TTC549 (cell line): ENCODE measurements at regions not wholly inside any gene's neighbourhood (a gene's known extent, or its start where the extent isn't known, plus 50 kb on each side); places are given as distances from the start of the nearest gene placed in this dataset.

Source experiments
- FAIRE-seq: peaks from 2 replicates; lab custom pipeline; 2012; peaks lifted over from hg19 to GRCh38; lab: Jason Lieb, UNC

- no peak for FAIRE-seq
These were observed 732.1 kb upstream of the POT1 start for GRCh38 chr7:125661677-125662076.

GRCh38 chr7:125661006-125661405, 731.4 kb upstream of the POT1 start:
- FAIRE-seq = no peak

GRCh38 chr7:125654076-125654475, 724.5 kb upstream of the POT1 start:
- FAIRE-seq = no peak

DNA sequence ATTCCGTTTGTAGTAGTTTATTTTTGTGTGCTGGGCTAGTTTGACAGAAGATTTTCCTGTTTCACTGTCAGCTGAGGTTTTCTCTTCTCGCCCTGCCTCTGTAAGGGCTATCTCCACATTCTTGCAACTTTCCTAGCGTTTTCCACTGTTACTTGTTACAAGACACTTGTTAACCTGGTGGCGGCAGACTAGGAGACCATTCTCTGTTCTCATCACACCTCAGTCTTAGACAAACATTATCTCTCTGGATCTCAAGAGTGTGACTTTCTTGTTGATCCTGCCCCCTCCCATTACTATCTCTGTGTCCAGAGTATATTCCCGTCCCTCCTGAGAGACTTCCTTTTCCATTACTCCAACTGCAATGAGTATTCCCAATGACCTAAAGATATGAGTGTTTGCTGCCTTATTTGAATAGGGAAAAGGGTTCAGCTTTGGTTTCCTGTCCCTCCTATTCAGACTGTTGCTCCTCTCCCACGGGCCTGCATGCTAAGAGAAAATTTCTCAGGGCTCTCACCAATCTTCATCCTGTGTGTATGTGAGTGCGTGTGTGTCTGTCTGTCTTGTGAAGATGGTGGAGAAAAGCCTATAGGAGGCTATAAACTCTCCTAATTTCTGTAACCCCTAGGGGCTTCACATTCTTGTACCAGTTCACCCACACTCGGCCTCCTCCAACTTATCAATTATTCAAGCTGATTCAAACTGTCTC, 722.4 kb upstream of the POT1 start:
- FAIRE-seq = no peak

- no peak for FAIRE-seq
These were observed 718.9 kb upstream of the POT1 start for GRCh38 chr7:125648543-125648942.

DNA sequence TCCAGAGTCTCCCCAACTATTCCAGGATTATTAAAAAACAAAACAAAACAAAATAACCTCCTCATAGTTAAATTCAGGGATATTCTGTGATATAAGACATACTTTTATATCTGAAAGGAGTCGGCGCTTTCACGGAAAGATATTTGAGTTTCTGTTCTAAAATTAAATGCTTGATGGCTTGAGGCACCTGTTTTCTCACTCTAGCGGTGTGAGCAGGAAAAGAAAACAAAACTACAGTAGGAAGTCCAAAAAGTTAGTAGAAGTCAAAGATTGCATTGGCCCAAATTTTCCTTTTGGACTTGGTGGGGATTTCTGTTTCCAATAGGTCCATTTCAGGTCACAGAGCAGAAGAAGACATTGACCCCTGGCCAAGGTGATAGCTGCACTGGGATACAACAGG, 716.1 kb upstream of the POT1 start:
- no peak for FAIRE-seq

DNA sequence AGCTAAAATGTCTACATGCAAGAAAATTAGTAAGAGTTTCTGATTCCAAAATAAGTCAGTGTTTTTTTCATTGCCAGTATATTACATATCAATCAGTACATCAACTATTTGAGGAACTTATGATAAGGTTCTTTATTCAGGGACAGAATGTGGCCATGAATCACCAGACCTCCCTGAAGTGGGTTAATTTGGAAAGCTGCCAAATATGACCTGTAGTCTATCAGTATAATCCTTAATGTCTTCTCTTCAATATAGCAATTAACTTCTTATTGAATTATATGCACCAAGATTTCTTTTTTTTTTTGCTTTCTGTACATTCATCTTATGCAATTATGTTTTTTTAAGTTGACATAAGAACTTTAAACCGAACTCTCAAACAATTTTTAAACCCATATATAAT, 714.5 kb upstream of the POT1 start:
- FAIRE-seq = no peak

DNA sequence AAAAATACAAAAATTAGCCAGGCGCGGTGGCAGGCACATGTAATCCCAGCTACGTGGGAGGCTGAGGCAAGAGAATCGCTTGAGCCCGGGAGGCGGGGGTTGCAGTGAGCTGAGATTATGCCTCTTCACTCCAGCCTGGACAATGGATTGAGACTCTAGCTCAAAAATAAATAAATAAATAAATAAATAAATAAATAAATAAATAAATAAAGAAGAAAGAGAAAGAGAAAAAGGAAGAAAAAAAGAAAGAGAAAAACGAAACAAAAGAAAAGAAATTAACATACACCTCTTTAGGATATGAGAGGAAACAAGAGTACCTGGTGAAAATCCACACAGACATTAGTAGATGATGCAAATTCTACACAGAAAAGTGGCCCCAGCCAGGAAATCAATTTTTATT, 713.7 kb upstream of the POT1 start:
- no peak for FAIRE-seq

- FAIRE-seq = no peak
These were observed 712.3 kb upstream of the POT1 start for GRCh38 chr7:125641884-125642283.

- no peak for FAIRE-seq
These were observed 706.8 kb upstream of the POT1 start for GRCh38 chr7:125636320-125636962.

DNA sequence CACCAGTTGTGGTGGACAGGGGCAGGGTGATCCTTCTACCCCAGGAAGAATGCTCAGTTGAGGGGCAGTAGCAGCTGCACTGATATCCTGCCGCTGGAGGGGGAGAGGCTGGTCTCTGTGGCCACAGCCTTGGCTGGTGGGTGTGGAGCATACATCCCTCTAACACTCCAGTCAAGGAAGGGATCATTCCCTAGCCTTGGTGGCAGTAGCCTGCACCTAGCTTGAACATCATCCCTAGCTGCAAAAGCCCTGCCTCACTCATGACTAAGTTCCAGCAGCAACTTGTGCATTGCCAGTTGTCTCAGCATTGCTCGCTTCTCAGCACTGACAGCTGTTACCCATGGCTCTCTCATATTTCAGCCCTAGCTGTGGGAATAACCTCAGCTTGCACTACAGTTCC, 688.9 kb upstream of the POT1 start:
- no peak for FAIRE-seq

- FAIRE-seq = no peak
These were observed 682.0 kb upstream of the POT1 start for GRCh38 chr7:125611582-125611981.

DNA sequence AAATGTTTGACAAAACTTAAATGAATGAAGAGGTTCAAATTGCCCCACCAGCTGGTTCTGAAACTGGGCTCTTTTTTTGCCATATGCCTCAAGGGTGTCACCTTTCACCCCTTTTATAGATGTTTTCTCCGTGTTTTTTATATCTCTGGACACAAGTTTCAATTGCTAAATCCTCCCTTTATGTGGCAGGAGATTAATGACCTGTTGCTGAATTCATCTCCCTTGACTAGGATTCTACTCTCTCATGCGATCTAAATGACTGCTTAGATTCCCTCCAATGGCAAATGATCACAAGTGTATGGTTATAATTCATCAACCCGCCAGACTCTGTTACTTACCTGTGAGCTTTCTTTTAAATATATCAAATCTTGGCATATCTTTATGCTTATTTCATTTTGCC, 677.0 kb upstream of the POT1 start:
- FAIRE-seq = no peak

GRCh38 chr7:125605241-125605640, 675.6 kb upstream of the POT1 start:
- FAIRE-seq = no peak

DNA sequence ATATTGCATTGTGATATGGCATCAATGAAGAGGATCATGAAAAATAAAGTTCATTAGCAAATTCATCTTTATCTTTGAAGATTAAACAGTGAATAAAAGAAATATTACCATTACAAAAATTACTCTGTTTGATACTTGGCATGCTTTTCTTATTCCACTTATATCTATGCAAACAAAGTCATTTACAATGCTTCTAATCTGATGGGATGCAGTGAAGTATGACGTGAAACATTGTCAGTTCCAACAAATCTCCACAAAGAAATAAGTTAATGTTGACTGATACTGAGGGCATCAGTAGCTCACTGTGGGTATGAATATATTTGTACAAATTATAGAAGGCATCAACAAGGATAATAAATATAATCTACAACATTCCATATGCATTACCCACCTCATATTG, 672.8 kb upstream of the POT1 start:
- FAIRE-seq = no peak

GRCh38 chr7:125599387-125599786, 669.8 kb upstream of the POT1 start:
- no peak for FAIRE-seq

DNA sequence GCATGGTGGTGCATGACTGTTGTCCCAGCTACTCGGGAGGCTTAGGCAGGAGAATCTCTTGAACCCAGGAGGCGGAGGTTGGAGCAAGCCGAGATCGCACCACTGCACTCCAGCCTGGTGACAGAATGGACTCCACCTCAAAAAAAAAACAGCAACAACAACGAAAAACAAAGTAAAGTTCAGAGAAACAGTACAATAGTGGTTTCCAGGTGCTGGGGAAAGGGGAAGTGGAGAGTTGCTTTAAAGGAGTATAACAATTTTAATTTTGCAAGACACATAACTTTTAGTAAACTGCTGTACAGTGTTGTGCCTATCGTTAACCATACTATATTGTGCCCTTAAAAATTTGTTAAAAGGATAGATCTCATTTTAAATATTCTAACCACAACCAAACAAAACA, 662.7 kb upstream of the POT1 start:
- FAIRE-seq = no peak

DNA sequence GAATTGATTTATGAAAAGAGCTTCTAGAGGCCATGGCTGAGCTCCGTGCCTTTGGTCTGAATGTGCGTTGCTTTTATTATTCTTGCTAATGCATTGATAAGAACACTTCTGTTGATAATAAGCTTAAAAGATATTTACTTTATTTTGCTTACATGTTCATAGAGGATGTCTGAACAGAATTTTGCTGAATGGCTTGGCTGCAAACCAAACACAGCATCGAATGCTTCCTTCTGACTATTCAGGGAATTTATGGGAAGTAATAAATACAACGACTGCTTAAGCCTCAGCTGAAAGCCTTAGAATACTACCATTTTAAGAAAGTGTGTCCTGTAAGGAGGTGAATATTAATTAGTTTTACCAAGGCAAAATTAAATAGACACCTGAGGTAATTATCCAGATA, 643.5 kb upstream of the POT1 start:
- FAIRE-seq = no peak

DNA sequence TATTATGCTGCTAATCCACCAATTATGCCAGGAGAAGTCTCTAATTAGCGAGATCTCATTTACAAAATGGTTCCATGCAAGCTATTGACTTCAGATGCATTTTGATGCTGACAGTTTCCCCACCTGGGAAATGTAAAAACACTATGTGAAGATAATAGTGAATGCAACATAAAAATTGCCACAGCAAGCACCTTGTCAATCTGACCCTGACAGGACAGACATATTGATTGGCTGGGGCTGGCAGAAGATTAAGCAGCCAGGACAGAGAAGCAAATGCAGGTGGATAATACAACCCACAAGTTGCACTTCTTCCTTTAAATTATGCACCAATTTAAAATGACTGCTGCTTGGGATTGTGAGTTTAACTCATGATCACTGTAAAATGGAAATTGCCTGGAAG, 642.8 kb upstream of the POT1 start:
- no peak for FAIRE-seq

DNA sequence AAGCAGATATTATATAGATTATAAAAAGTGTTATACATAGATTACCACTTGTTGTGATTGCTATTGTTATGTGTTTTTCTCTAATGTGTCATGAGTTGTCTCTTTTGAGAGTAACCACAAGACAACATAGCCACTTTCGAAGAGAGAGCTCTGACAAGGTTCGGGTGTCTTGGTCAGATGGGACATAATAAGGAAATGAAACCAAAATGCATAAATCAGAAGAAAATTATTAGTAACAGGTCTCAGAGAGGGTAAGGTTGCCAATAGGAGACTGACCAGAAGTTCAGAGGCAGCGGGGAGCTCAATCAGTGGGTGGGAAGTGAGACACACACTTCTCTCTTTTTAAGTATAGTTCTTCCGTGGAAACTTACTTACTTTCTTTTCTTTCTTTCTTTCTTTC, 639.2 kb upstream of the POT1 start:
- FAIRE-seq = no peak

GRCh38 chr7:125567686-125568085, 638.1 kb upstream of the POT1 start:
- FAIRE-seq = no peak

DNA sequence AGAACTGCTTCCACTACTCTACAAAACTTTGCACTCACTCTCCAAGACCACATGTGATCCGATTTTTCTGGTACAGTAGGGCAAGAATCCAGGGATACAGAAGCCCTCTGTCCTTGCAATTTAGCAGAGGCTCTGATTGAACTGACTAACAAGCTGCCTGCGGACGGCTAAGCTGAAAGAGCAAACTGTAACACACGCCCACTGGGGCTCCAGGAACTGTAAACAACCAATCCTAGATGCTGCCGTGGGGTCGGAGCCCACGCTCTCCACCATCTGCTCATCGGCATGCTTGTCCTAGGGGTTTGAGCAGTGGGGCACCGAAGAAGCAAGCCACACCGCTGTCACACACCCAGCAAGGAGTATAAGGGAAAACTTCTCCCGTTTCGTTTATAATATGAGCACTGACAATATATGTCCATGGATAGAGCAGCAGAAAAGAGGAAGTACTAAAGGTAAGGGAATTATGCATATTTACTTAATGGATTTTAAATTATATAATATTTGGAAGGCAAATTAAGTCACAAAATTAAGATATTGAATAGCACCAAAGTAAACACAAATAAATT, 634.4 kb upstream of the POT1 start:
- FAIRE-seq = no peak

DNA sequence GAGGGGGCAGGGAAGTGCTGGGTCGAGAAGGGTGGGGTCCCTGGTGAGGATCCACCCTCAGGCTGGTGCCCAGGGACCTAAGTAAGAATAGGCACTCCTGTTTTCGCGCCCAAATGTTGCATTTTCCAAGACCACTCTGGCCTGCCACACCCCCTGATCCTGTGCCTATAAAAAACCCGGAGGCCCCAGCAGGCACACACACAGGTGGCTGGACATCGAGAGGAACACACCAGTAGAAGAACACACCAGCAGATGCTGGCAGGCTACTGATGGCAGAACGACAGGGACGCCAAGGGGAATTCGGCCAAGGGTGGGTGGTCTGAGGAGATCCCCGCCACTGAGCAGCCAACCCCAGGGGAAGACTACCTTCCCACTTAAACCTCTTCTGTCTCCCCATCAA, 633.9 kb upstream of the POT1 start:
- FAIRE-seq = no peak

DNA sequence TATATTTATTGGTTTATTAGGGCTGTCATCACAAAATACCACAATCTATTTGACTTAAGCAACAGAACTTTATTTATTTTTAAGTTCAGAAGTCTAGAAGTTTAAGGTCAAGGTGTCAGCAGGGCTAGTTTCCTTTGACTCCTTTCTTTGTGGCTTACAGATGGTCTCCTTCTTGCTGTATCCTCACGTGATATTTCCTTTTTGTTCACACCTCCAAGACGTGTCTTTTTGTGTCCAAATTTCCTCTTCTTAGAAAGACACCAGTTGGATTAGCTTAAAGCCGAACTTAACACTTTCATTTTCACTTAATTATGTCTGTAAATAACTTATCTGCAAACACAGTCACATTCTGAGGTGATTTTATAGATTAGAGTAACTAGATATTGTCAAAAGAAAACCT, 631.4 kb upstream of the POT1 start:
- FAIRE-seq = no peak
